ENCODE measurements at regions not wholly inside any gene's neighbourhood (a gene's known extent, or its start where the extent isn't known, plus 50 kb on each side); places are given as distances from the start of the nearest gene placed in this dataset.

- H3K4me2 ChIP-seq (replicated peaks; ENCODE audit: extremely low read depth, low read length, poor library complexity, severe bottlenecking), result no peak overlapping the region
- peaks cover 8 to 24% of the 10 kb centered on the region in 2 donors for H3K36me3 Mint-ChIP-seq
- H3K36me3 ChIP-seq (replicated peaks in 1 of 2; ENCODE audit: control insufficient read depth in 1 of 2, insufficient read depth in 2 of 2, low read length in 2 of 2), result no peaks in the 10 kb centered on the region
- no peaks in the 10 kb centered on the region for H3K27me3 ChIP-seq (ENCODE audit: control insufficient read depth in 2 of 2, insufficient read depth in 2 of 2, low read length in 2 of 2)
- intact Hi-C loops (cut with micrococcal nuclease), result loop anchor here (5.0 kb wide), 2 partner anchors 60 to 145 kb away; no protein-coding TSS in a partner anchor
- peaks cover 0 to 9% of the 10 kb centered on the region in 2 donors for H3K4me1 ChIP-seq (ENCODE audit: control insufficient read depth in 1 of 2, insufficient read depth in 2 of 2, low read length in 2 of 2)
- no peaks in the 10 kb centered on the region for H3K27me3 Mint-ChIP-seq (ENCODE audit: low read depth in 3 of 3)
- peaks cover 17% of the 10 kb centered on the region for H3K4me1 Mint-ChIP-seq
- peaks cover 0 to 7% (median 3%) of the 10 kb centered on the region in 7 donors for H3K9me3 Mint-ChIP-seq
- H2AFZ ChIP-seq (ENCODE audit: insufficient read depth, low read depth, low read length, poor library complexity, severe bottlenecking), result no peak overlapping the region
- no peak overlapping the region for H3K9ac ChIP-seq (ENCODE audit: insufficient read depth, low read length, poor library complexity, severe bottlenecking)
- TF ChIP-seq CTCF (IDR thresholded peaks at IDR 0.05), result no peak
- H3K79me2 ChIP-seq (ENCODE audit: insufficient read depth, low read length), result no peaks in the 10 kb centered on the region
- H4K20me1 ChIP-seq (ENCODE audit: insufficient read depth, low read length), result peaks cover 100% of the 10 kb centered on the region
- no peak overlapping the region for H3K27ac ChIP-seq (ENCODE audit: low read depth in 1 of 2, low read length in 2 of 2)
- 91% methylated on average over 6 of the region's 7 CpGs for WGBS (ENCODE audit: insufficient coverage)
- no peak overlapping the region for H3K4me3 Mint-ChIP-seq
- no peaks in the 10 kb centered on the region for H3K9me3 ChIP-seq (replicated peaks in 1 of 2; ENCODE audit: control insufficient read depth in 1 of 2, insufficient read depth in 1 of 2, low read length in 2 of 2)
- DNase-seq, result no peak
- H3K4me3 ChIP-seq (replicated peaks in 1 of 3; ENCODE audit: low read depth in 2 of 3, low read length in 3 of 3), result no peak overlapping the region
- peak overlapping the region in 2 of 7 donors; percentile 3 to 19 for H3K27ac Mint-ChIP-seq
These were observed 285.2 kb upstream of the MKLN1 start for GRCh38 chr7:131042269-131043160.

- Mint-ChIP-seq H3K4me3 (no peak overlapping the region), H3K36me3 (peaks cover 18 to 37% of the 10 kb centered on the region in 2 donors), H3K27me3 (ENCODE audit: low read depth in 3 of 3) (peaks cover 0 to 3% (median 0%) of the 10 kb centered on the region in 3 donors), H3K27ac (peak overlapping the region in 1 of 7 donors; percentile 56), H3K9me3 (peaks cover 0 to 7% (median 3%) of the 10 kb centered on the region in 7 donors), H3K4me1 (peaks cover 7% of the 10 kb centered on the region)
- WGBS (ENCODE audit: insufficient coverage), result 100% methylated on average over 1 of the region's 1 CpG
- Histone ChIP-seq H3K36me3 (replicated peaks in 1 of 2; ENCODE audit: control insufficient read depth in 1 of 2, insufficient read depth in 2 of 2, low read length in 2 of 2) (no peaks in the 10 kb centered on the region), H3K4me3 (replicated peaks in 1 of 3; ENCODE audit: low read depth in 2 of 3, low read length in 3 of 3) (no peak overlapping the region), H3K9me3 (replicated peaks in 1 of 2; ENCODE audit: control insufficient read depth in 1 of 2, insufficient read depth in 1 of 2, low read length in 2 of 2) (no peaks in the 10 kb centered on the region), H3K4me2 (replicated peaks; ENCODE audit: extremely low read depth, low read length, poor library complexity, severe bottlenecking) (no peak overlapping the region), H3K27ac (ENCODE audit: low read depth in 1 of 2, low read length in 2 of 2) (no peak overlapping the region), H3K27me3 (ENCODE audit: control insufficient read depth in 2 of 2, insufficient read depth in 2 of 2, low read length in 2 of 2) (no peaks in the 10 kb centered on the region), H4K20me1 (ENCODE audit: insufficient read depth, low read length) (peaks cover 100% of the 10 kb centered on the region), H3K4me1 (ENCODE audit: control insufficient read depth in 1 of 2, insufficient read depth in 2 of 2, low read length in 2 of 2) (no peaks in the 10 kb centered on the region), H2AFZ (ENCODE audit: insufficient read depth, low read depth, low read length, poor library complexity, severe bottlenecking) (no peak overlapping the region), H3K9ac (ENCODE audit: insufficient read depth, low read length, poor library complexity, severe bottlenecking) (no peak overlapping the region), H3K79me2 (ENCODE audit: insufficient read depth, low read length) (no peaks in the 10 kb centered on the region)
- intact Hi-C loops (cut with micrococcal nuclease), result no loop called here
- no peak for DNase-seq
- TF ChIP-seq CTCF (IDR thresholded peaks at IDR 0.05), result no peak
These were observed 282.1 kb upstream of the MKLN1 start for GRCh38 chr7:131045526-131045925.

Data from CD14-positive monocyte (primary cell).